NCI-H2196 (cell line): ENCODE measurements at regions not wholly inside any gene's neighbourhood (a gene's known extent, or its start where the extent isn't known, plus 50 kb on each side); places are given as distances from the start of the nearest gene placed in this dataset.
"Not testable (repeated sequence)": the region's sequence is repeated elsewhere in the genome, so short reads cannot be mapped to it uniquely, and the experiment has no call there.

ENCODE experiments used
- DNase-seq: peaks from one replicate; lab custom pipeline; 2025; ENCODE audit not compliant: unreplicated experiment; lab: John Stamatoyannopoulos, UW

GRCh38 chr12:24679126-24679525 is 269.8 kb downstream of the BCAT1 start:
- no peak for DNase-seq

GRCh38 chr12:24678436-24678835 is 270.5 kb downstream of the BCAT1 start:
- DNase-seq = no peak

DNA sequence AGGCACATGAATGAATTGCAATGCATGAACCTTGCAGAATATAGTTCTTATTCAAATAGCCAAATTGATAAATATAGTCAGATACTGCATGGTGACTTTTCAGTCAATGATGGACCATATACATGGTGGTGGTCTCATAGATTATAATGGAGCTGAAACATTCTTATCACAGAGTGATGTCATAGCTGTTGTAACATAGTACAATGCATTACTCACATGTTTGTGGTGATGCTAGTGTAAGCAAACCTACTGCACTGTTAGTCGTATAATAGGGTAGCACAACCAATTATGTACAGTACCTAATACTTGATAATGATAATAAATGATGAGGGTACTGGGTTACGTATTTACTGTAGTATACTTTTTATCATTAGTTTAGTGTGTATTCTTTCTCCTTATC is 280.3 kb downstream of the BCAT1 start:
- DNase-seq = no peak

DNA sequence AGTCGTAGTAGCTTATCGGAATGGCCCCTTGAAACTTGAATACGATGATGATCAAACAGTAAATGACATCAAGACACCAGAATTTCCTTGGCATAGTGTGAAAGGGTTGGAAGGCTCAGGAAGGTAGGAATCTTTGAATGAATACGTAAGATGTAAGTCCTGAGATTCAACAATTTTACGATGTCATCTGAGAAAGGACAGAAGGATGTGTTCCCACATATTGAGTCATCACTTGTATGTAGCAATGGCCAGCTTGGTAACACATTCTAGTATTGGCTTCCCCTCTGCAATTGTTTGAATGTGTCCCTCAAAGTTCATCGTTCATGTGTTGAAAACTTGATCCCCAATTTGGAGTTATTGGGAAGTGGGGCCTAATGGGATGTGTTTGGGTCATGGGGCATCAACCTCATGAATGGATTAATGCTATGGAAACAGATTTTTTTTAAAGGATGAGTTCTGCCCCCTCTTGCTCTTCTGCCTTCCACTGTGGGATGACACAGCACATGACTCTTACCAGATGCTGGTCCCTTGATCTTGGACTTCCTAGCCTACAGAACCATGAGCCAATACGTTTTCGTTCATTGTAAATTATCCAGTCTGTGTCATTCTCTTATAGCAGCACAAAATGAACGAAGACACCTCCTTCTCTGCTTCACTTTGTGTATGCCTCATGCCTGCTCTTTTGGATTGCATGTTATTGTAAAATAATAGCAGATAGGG is 284.6 kb downstream of the BCAT1 start:
- no peak for DNase-seq

DNA sequence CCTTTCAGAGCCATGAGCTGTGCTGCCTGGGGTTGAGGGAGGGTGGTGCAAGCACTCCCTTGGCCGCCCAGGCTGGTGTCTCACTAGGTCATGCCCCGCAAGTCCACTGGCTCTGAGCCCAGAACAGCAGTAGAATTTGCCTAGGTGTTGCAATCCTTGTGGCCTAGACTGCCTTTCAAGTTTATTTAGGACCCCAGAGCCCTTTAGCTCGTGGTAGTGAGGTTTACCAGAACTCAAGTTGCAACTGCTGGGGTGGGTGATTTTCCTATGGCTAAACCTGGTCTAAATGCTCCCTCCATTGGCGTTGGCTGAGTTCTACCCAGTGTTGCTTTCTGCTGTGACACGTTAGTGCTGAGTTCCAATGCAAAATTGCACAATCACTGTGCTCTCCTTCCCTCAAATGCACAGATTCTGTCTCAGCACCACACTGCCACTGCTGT is 287.2 kb downstream of the BCAT1 start:
- DNase-seq = no peak

GRCh38 chr12:24659016-24659415 is 289.9 kb downstream of the BCAT1 start:
- DNase-seq = no peak

DNA sequence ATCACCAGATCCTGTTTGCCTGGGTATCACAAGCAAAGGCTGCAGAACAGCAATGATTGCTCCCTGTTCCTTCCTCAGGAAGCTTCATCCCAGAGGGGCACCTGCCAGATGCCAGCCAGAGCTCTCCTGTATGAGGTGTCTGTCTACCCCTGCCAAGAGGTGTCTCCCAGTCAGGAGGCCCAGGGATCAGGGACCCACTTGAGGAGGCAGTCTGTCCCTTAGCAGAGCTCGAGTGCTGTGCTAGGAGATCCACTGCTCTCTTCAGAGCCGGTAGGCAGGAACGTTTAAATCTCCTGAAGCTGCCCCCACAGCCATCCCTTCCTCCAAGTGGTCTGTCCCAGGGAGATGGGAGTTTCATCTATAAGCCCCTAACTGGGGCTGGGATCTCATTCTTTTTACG is 294.6 kb downstream of the BCAT1 start:
- DNase-seq = not testable (repeated sequence)

DNA sequence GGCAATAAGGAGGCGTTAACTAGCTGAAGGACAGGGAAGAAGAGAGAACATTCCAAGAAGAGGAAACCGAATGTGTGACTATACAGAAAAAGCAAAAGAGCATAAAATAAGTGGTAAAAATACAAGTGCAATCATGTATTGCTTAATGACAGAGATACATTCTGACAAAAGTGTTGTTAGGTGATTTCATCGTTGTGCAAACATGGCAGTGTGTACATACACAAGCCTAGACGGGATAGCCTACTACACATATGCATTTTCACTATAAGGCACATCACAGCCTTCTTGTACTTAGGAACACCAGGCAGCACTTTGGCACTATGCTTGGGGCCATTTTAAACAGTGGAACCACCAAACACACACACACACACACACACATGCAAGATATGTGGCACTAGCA is 299.3 kb downstream of the BCAT1 start:
- no peak for DNase-seq

DNA sequence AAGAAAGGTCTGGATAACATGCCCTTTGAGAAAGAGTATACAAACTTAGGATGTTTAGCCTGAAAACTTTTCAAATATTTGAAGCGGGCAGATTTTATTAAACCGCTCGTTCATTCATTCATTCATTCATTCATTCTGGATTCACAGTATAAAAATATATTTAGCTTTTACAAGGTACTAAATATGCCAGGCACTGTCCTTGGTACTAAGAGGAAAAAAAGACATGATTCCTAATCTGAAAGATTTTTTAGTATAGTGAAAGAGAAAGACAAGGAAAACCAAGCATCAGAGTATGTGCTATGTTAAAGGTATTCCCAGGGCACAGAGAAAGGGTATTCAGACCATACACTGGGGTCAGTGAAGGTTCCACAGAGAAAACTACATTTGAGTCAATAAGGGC is 299.7 kb downstream of the BCAT1 start:
- DNase-seq = no peak

GRCh38 chr12:24645254-24645653 is 303.6 kb downstream of the BCAT1 start:
- DNase-seq = no peak

- DNase-seq = no peak
Observed at GRCh38 chr12:24643120-24644119, 305.5 kb downstream of the BCAT1 start.

- DNase-seq = no peak
Observed at GRCh38 chr12:24639641-24640040, 309.3 kb downstream of the BCAT1 start.

DNA sequence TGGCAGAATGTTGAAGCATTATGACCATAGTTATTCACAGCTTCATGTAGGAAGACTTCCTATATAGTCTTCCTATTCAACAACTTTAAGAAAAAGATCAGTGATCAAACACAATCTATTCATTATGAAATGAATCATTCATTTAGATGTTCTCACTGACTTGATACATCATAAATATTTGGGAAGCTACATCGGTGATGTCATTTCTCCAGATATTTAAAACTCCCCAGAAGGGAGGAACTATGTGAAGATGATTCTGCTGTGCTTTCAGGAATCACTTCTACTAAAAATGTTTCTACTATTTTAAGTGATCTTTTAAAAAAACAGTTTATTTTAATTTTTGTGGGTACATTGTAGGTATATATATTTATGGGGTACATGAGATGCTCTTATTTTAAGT is 316.4 kb downstream of the BCAT1 start:
- DNase-seq = no peak

DNA sequence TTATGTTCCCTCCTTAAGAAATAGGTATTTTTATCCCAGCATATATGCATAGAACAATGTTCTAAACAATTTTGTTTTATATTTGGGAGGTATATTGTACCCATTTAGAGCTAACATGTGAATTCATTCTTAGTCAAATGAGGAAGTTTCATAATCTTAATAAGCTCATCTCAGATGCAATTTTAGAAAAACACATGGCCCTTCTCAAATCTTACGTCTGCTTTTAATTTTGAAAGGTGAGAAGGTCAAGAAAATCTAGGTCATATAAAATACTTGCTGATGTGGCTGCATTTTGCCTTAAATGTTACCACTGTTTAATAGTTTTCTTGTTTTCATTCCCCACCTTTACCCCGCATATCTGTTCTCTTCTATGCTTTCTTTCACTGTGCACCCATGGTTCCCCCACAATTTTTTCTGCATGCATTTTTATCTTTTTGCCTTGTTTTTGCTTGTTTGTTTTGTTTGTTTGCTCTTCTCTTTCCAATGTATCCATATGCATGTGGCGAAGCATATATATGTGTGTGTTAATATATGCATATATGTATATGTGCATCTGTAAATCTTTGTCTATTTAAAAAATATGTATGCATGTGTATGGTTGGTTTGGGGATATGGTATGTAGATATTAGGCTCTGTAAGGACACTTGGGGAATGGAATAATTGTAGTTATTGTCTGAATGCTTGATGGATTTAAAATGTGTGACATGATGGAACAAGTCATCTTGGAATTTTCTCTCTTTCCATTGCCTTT is 317.1 kb downstream of the BCAT1 start:
- DNase-seq = no peak

- DNase-seq = no peak
Observed at GRCh38 chr12:24630856-24631255, 318.0 kb downstream of the BCAT1 start.

DNA sequence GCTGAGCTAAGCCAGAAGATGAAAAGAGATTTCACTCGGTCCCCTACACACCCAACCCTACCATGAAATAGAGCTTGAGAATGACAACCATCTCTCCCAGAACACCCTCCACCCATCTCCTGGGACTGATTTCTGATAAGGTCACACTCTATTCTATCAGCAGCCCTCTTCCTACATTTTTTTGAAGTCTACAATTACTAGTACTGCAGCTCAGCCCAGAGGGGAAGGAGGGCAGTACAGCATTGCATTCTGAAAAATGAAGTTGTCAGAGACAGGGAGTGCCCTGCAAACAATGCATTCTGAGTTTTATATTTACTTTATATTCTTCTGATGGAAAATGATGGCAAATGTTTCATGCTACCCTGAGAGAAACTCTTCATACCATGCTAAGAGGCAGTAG is 318.5 kb downstream of the BCAT1 start:
- no peak for DNase-seq

- no peak for DNase-seq
Observed at GRCh38 chr12:24625103-24625502, 323.8 kb downstream of the BCAT1 start.

- DNase-seq = not testable (repeated sequence)
Observed at GRCh38 chr12:24619954-24620353, 328.9 kb downstream of the BCAT1 start.

DNA sequence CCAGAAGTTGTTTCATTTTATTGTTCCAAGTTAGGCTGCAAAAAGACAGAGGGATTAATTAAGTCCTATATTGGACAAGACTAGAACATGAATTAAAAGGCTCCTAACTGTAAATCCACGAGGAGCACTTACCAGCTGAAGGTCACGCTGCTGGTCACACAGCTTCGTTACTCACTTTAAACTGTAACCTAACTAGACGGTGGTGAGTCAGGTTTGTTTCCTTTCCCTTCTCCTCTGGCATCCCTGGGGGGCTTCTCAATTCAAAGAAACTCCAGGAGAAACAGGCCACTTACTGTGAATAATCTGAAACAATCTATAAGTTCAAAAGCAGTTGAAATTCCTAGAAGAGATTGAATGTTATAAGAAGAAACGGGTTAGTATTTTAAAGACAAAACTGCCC is 331.4 kb downstream of the BCAT1 start:
- no peak for DNase-seq

- DNase-seq = no peak
Observed at GRCh38 chr12:24615967-24616411, 332.9 kb downstream of the BCAT1 start.

DNA sequence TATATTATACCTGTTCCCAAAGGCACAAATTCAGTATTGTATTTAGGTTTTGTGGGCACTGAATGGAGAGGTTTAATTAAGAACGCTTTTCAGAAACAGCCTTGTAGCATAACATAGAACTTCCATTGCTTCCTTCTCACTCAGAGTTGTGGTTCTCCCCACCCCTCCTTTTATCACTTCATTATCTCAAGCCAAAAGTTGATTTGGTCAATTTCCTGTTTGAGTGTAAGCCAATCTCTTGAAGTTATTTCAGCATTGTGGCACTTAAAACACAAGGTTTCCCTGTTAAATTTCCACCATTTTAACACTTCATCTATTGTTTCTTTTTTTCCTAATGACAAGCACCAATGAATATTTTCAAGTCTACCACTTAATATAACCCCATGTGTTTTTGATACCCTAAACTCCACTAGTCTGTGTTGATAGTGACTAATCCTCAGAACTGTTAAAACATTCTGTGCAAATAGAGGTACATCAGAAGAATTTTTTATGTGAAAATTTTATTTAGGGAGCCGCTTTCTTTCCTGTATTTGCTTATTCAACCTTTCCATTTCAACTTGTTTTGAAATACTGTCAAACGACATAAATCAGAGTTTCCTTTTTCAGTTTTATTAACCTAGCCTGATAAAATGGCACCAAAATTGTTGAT is 340.1 kb downstream of the BCAT1 start:
- no peak for DNase-seq
